Gastroesophageal sphincter (tissue), 4 donors: ENCODE measurements at regions not wholly inside any gene's neighbourhood (a gene's known extent, or its start where the extent isn't known, plus 50 kb on each side); places are given as distances from the start of the nearest gene placed in this dataset.

Experiments used
- ATAC-seq: fragments of 150-250 bp; one replicate; pipeline ENCODE4 v1.9.1; 2016; ENCODE audit warnings: mild to moderate bottlenecking, moderate library complexity
- H3K27ac ChIP-seq, 4 donors: fragments of 200-600 bp; sonication (generic) in 3 of 4; 1 replicate in 3 of 4; 2 replicates in 1 of 4; pipeline ENCODE4 v1.5.1; 2016 to 2019
- H3K27me3 ChIP-seq: fragments of 200-600 bp; sonication (generic); one replicate; pipeline ENCODE4 v1.5.1; 2019
- H3K36me3 ChIP-seq, 2 donors: fragments of 200-600 bp; sonication (generic); one replicate each; pipeline ENCODE4 v1.5.1; 2019; ENCODE audit warnings: control low read depth in 1 of 2
- H3K4me1 ChIP-seq, 3 donors: fragments of 200-600 bp; sonication (generic); 1 replicate in 2 of 3; 2 replicates in 1 of 3; pipeline ENCODE4 v1.5.1; 2016 to 2019; ENCODE audit warnings: control low read depth in 2 of 3
- H3K4me3 ChIP-seq, 2 donors: fragments of 200-600 bp; sonication (generic); one replicate each; pipeline ENCODE4 v1.5.1; 2019; ENCODE audit warnings: mild to moderate bottlenecking in 1 of 2, moderate library complexity in 1 of 2
- H3K9me3 ChIP-seq, 3 donors: fragments of 200-600 bp; sonication (generic); one replicate each; pipeline ENCODE4 v1.5.1; 2017 to 2019; ENCODE audit warnings: control low read depth in 2 of 3
- EP300 ChIP-seq: sonication (generic); formaldehyde crosslinking; IDR thresholded peaks from one replicate; pipeline ENCODE4 v1.6.1; 2017; ENCODE audit warnings: antibody characterized with exemption, mild to moderate bottlenecking
- POLR2A ChIP-seq, 2 donors: fragments of 450-650 bp; IDR thresholded peaks; one replicate each; pipeline ENCODE4 v1.6.1; 2017; ENCODE audit warnings: antibody characterized with exemption in 2 of 2, mild to moderate bottlenecking in 2 of 2, moderate library complexity in 1 of 2
- POLR2AphosphoS5 ChIP-seq: sonication (generic); formaldehyde crosslinking; IDR thresholded peaks from one replicate; pipeline ENCODE4 v1.6.1; 2017; ENCODE audit warnings: antibody characterized with exemption
- WGBS, 2 donors: methylation state at CpG; one replicate each; pipeline ENCODE4 v1.1.5; 2018; ENCODE audit warnings: low coverage in 1 of 2; 5-methylcytosine and 5-hydroxymethylcytosine counted together
- TF ChIP-seq, protein P1 (sequence below), 4 experiments: fragments of 200-600 bp in 2 of 4; fragments of 450-650 bp in 2 of 4; sonication (generic) in 1 of 4; IDR thresholded peaks; one replicate each; pipeline ENCODE4 v1.5.1; 2017 to 2019; ENCODE audit warnings: antibody characterized with exemption in 4 of 4, mild to moderate bottlenecking in 2 of 4, moderate library complexity in 2 of 4

DNA sequence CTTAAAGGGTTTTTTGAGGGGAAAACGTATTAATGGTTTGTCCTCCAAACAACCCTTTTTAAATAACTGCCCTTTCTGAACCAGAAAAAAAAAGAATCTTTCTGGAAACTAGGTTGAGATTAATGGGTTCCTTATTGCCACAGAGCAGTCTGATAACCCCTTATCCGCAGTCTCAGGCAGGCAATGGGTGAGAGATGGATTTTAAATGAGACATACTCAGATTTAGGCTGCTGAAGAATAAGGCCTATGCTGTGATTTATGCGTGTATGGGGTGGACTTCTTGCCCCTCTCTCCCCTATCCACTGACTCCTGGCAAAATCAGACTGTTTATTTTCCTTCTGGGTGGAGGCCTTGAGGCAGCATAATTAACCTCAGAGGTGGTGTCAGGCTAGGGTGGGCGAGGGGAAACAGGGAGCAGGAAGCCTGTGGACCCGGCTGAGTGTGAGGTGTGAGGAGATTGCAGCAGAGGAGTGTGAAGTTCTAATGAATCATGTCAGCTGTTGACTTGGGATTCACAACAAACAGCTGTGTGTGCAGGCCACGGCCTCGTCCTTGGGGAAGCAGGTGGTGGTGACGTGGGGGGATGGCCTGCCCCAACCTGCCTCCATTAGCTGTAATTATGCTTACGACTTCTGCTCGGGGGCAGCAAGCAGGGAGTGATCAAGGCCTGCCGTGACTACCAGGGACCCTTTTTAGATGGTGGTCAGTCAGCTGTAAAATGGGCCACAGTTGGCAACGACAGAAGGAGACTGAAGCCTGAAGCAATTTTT is 196.4 kb downstream of the SEMA6A start:
- no peak for ATAC-seq
- H3K36me3 ChIP-seq, result no peaks in the 10 kb centered on the region
- H3K9me3 ChIP-seq, result no peaks in the 10 kb centered on the region
- H3K4me3 ChIP-seq, result no peak overlapping the region
- H3K27ac ChIP-seq, result no peak overlapping the region
- peaks cover 0 to under 1% (median 0%) of the 10 kb centered on the region in 3 donors for H3K4me1 ChIP-seq
- no peaks in the 10 kb centered on the region for H3K27me3 ChIP-seq
- TF ChIP-seq POLR2A (IDR thresholded peaks at IDR 0.05), result no peak
- no peak for TF ChIP-seq EP300
- TF ChIP-seq, protein P1, sequence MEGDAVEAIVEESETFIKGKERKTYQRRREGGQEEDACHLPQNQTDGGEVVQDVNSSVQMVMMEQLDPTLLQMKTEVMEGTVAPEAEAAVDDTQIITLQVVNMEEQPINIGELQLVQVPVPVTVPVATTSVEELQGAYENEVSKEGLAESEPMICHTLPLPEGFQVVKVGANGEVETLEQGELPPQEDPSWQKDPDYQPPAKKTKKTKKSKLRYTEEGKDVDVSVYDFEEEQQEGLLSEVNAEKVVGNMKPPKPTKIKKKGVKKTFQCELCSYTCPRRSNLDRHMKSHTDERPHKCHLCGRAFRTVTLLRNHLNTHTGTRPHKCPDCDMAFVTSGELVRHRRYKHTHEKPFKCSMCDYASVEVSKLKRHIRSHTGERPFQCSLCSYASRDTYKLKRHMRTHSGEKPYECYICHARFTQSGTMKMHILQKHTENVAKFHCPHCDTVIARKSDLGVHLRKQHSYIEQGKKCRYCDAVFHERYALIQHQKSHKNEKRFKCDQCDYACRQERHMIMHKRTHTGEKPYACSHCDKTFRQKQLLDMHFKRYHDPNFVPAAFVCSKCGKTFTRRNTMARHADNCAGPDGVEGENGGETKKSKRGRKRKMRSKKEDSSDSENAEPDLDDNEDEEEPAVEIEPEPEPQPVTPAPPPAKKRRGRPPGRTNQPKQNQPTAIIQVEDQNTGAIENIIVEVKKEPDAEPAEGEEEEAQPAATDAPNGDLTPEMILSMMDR (IDR thresholded peaks at IDR 0.05), result no peak
- TF ChIP-seq POLR2AphosphoS5, result no peak
- 81 to 100% methylated on average over 2 to 3 of the region's 12 CpGs for WGBS, 2 donors

DNA sequence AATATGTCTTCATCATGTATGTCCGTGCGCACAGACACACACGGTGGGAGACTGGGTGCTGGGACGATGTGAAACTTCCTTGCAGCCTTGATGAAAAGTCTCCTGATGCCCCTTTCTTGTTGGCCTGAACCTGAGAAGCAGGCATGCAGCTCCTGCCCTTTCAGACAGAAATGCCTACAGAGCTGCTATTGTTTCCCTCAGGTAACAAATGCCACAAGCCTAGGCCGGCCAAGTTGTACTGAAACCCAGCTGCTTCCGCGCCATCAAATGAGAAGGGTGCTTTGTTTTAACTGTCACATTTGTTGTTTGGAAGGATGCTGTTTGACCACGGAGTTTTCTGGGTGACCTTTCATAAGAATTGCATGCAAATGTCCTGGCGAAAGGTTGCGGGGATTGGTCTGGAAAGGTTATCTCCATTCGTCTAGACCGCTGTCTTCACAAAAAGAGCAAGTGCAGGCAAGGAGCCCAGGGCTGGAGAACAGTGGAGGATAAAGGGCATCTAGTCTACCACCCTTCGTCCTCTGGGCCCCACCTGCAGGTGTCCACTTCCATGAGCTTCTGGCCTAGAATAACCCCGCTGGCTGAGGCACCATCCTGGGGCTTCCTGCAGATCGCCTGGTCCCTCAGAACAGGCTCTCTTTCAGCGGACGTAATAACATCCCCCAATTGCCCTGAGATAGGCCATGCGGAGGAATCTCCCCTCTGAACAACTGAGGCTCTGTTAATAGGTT is 197.2 kb downstream of the SEMA6A start:
- Histone ChIP-seq H3K36me3 (no peaks in the 10 kb centered on the region), H3K9me3 (no peaks in the 10 kb centered on the region), H3K4me1 (peaks cover 0 to 8% (median 0%) of the 10 kb centered on the region in 3 donors), H3K4me3 (no peak overlapping the region), H3K27me3 (no peaks in the 10 kb centered on the region), H3K27ac (no peak overlapping the region)
- ATAC-seq, result no peak
- 84 to 89% methylated on average over 10 to 11 of the region's 18 CpGs for WGBS, 2 donors
- no peak for TF ChIP-seq POLR2AphosphoS5
- TF ChIP-seq POLR2A (IDR thresholded peaks at IDR 0.05), result no peak
- TF ChIP-seq, protein P1 (IDR thresholded peaks at IDR 0.05), result no peak
- no peak for TF ChIP-seq EP300

DNA sequence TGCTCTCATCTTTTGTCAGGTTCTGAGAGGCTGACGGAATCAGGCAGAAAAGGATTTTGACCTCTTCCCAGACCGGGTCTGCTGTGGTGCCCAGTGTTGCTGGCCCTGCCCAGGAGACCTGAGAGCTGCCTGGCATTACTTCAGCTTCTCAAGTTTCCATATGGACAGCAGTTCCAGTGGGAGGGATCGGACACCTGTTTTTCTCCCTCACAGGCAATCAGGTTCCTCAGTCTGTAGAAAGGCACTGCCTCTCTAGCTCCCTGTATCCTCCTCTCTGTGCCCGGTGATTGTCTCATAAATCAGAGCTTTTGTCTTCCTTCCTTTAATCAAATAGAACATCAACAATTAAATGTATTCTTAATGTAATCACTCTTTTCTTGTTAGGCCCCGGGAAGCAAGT is 198.7 kb downstream of the SEMA6A start:
- TF ChIP-seq POLR2AphosphoS5 (no peak), EP300 (no peak), POLR2A (IDR thresholded peaks at IDR 0.05) (no peak)
- TF ChIP-seq, protein P1 (IDR thresholded peaks at IDR 0.05), result no peak
- ATAC-seq, result no peak
- no peaks in the 10 kb centered on the region for H3K36me3 ChIP-seq
- H3K9me3 ChIP-seq, result no peaks in the 10 kb centered on the region
- WGBS, 2 donors, result 50 to 78% methylated on average over 1 to 4 of the region's 5 CpGs
- H3K4me1 ChIP-seq, result peaks cover 3 to 23% (median 6%) of the 10 kb centered on the region in 3 donors
- H3K27ac ChIP-seq, result no peak overlapping the region
- H3K4me3 ChIP-seq, result no peak overlapping the region
- no peaks in the 10 kb centered on the region for H3K27me3 ChIP-seq

DNA sequence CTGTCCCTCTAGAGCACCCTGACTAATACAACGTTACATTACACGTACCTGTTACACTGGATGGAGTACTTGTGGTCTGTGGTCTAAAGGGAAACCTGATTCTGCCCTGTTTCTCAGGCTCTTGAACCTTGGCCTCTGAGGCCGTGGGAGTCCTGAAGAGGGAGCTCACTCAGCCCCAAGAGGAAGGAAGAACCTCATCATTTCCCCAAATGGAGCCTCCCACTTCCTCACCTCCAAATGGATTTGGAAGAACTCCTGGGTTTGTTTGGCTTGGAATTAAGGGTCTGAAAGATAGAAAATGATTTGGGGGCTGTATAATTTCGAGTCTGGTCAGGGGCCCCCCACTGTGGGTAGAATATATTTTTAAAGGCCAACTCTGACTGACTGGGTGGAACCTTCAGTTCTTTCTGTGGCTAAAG is 200.2 kb downstream of the SEMA6A start:
- no peak for ATAC-seq
- peaks cover 3 to 32% (median 6%) of the 10 kb centered on the region in 3 donors for H3K4me1 ChIP-seq

More for the DNA sequence above, 200.2 kb downstream of the SEMA6A start:
- H3K4me3 ChIP-seq, result no peak overlapping the region
- no peaks in the 10 kb centered on the region for H3K27me3 ChIP-seq
- no peaks in the 10 kb centered on the region for H3K9me3 ChIP-seq
- no peak for TF ChIP-seq EP300
- TF ChIP-seq POLR2A (IDR thresholded peaks at IDR 0.05), result no peak
- TF ChIP-seq, protein P1 (IDR thresholded peaks at IDR 0.05), result no peak
- no peak for TF ChIP-seq POLR2AphosphoS5
- WGBS, 2 donors, result 74 to 83% methylated on average over 2 to 4 of the region's 4 CpGs
- H3K27ac ChIP-seq, result no peak overlapping the region
- H3K36me3 ChIP-seq, result no peaks in the 10 kb centered on the region
